ENCODE measurements at regions not wholly inside any gene's neighbourhood (a gene's known extent, or its start where the extent isn't known, plus 50 kb on each side); places are given as distances from the start of the nearest gene placed in this dataset.

DNA sequence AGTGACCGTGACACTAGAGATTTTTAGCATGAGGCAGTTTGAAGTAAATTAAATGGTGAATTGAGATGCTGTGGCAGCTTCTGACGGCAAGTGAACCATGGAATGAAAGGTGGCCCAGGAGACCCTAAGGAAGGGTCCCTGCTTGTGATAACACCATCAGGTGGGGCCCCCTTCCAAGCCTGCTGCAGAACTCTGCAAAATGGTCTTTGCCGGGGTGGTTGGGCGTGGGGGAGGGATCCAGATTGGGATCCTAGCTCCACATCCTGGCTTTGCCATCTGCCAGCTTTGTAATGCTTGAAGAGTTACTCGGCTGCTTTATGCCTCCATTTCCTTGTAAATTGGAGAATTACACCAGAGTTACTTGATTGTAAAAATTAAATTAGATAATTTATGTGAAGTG lies 222.6 kb upstream of the NFE2L3 start:
- no peaks in the 10 kb centered on the region for H3K36me3 ChIP-seq (ENCODE audit: insufficient read depth, low read length, poor library complexity, severe bottlenecking)
- TF ChIP-seq EZH2 (IDR thresholded peaks at IDR 0.05; ENCODE audit: borderline replicate concordance, low read depth, low read length, poor library complexity, severe bottlenecking), result no peak
- TF ChIP-seq, protein P1, sequence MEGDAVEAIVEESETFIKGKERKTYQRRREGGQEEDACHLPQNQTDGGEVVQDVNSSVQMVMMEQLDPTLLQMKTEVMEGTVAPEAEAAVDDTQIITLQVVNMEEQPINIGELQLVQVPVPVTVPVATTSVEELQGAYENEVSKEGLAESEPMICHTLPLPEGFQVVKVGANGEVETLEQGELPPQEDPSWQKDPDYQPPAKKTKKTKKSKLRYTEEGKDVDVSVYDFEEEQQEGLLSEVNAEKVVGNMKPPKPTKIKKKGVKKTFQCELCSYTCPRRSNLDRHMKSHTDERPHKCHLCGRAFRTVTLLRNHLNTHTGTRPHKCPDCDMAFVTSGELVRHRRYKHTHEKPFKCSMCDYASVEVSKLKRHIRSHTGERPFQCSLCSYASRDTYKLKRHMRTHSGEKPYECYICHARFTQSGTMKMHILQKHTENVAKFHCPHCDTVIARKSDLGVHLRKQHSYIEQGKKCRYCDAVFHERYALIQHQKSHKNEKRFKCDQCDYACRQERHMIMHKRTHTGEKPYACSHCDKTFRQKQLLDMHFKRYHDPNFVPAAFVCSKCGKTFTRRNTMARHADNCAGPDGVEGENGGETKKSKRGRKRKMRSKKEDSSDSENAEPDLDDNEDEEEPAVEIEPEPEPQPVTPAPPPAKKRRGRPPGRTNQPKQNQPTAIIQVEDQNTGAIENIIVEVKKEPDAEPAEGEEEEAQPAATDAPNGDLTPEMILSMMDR (conservative IDR thresholded peaks at IDR 0.05; ENCODE audit: low read depth, low read length), result no peak
- POLR2A ChIA-PET (ENCODE audit: low non-redundant PET), result no interaction called here
- intact Hi-C loops (cut with micrococcal nuclease; ENCODE audit: unreplicated experiment), result no loop called here
- H3K4me3 ChIP-seq (ENCODE audit: low read depth, low read length, poor library complexity, severe bottlenecking), result no peak overlapping the region
- no peak for DNase-seq (ENCODE audit: low spot score)
- no peak overlapping the region for H3K27ac ChIP-seq (ENCODE audit: low read depth, low read length, poor library complexity, severe bottlenecking)
- peaks cover 10% of the 10 kb centered on the region for H3K9me3 ChIP-seq (ENCODE audit: low read depth, low read length, poor library complexity, severe bottlenecking)
- H3K27me3 ChIP-seq (replicated peaks; ENCODE audit: insufficient read depth, low read depth, low read length, poor library complexity), result no peaks in the 10 kb centered on the region
- CTCF ChIA-PET, result no interaction called here
- peaks cover 40% of the 10 kb centered on the region for H3K4me1 ChIP-seq (ENCODE audit: insufficient read depth, low read length, poor library complexity, severe bottlenecking)
- BruUV-seq (replicated peaks), result no TSS peak

DNA sequence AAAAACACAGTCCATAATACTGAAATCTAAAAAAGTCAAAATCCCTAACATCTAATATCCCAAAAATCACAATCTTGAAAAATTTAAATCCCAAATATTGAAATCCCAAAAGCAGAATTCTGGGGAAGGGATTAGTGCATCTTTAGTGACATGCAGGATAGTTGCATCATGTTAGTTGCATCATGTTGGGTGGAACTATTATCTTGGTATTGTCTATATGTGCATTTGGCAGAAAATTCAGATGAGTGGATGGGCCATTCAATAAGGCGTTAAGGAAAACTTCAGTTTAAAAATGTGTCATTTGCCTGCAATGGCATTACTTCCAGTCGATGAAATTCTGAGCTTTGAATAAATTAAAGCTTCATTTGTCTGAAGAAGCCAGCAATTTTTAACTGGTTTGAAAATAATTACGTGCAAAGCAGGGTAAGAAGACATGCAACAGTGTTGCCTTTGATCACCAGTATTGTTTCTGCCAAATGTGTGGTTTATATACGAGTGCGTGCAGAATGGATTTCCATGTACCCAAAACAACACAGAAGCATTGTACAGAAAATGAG lies 221.4 kb upstream of the NFE2L3 start:
- DNase-seq (ENCODE audit: low spot score), result peak; percentile 67
- Histone ChIP-seq H3K9me3 (ENCODE audit: low read depth, low read length, poor library complexity, severe bottlenecking) (peaks cover 13% of the 10 kb centered on the region), H3K27me3 (replicated peaks; ENCODE audit: insufficient read depth, low read depth, low read length, poor library complexity) (no peaks in the 10 kb centered on the region), H3K36me3 (ENCODE audit: insufficient read depth, low read length, poor library complexity, severe bottlenecking) (no peaks in the 10 kb centered on the region), H3K27ac (ENCODE audit: low read depth, low read length, poor library complexity, severe bottlenecking) (peak overlapping the region; percentile 64), H3K4me1 (ENCODE audit: insufficient read depth, low read length, poor library complexity, severe bottlenecking) (peaks cover 40% of the 10 kb centered on the region), H3K4me3 (ENCODE audit: low read depth, low read length, poor library complexity, severe bottlenecking) (no peak overlapping the region)
- intact Hi-C loops (cut with micrococcal nuclease; ENCODE audit: unreplicated experiment), result no loop called here
- CTCF ChIA-PET, result no interaction called here
- no TSS peak for BruUV-seq (replicated peaks)
- TF ChIP-seq, protein P1 (conservative IDR thresholded peaks at IDR 0.05; ENCODE audit: low read depth, low read length), result no peak
- TF ChIP-seq EZH2 (IDR thresholded peaks at IDR 0.05; ENCODE audit: borderline replicate concordance, low read depth, low read length, poor library complexity, severe bottlenecking), result no peak
- POLR2A ChIA-PET (ENCODE audit: low non-redundant PET), result no interaction called here

DNA sequence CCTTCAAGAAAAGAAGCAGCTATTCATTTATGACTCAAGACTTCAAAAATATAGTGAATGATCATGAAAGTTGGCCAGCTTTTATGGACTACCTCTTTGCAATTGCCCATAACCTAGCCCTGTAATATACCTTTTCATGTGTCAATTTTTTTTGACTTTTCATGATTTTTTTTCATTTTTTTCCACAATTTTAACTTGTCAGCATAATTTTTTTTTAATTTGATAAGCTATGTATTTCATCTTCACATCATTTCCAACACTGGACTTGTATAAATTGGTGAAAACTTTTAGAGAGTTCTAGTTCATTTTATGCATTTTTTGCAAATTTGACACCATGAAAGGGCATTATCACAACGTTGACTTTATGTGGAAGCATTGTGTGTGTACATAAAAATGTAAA lies 220.8 kb upstream of the NFE2L3 start:
- POLR2A ChIA-PET (ENCODE audit: low non-redundant PET), result no interaction called here
- H3K9me3 ChIP-seq (ENCODE audit: low read depth, low read length, poor library complexity, severe bottlenecking), result peaks cover 14% of the 10 kb centered on the region
- CTCF ChIA-PET, result no interaction called here
- no peak overlapping the region for H3K27ac ChIP-seq (ENCODE audit: low read depth, low read length, poor library complexity, severe bottlenecking)
- BruUV-seq (replicated peaks), result no TSS peak
- no peak overlapping the region for H3K4me3 ChIP-seq (ENCODE audit: low read depth, low read length, poor library complexity, severe bottlenecking)
- no peaks in the 10 kb centered on the region for H3K36me3 ChIP-seq (ENCODE audit: insufficient read depth, low read length, poor library complexity, severe bottlenecking)
- H3K27me3 ChIP-seq (replicated peaks; ENCODE audit: insufficient read depth, low read depth, low read length, poor library complexity), result no peaks in the 10 kb centered on the region
- no peak for DNase-seq (ENCODE audit: low spot score)
- intact Hi-C loops (cut with micrococcal nuclease; ENCODE audit: unreplicated experiment), result no loop called here
- TF ChIP-seq, protein P1 (conservative IDR thresholded peaks at IDR 0.05; ENCODE audit: low read depth, low read length), result no peak
- TF ChIP-seq EZH2 (IDR thresholded peaks at IDR 0.05; ENCODE audit: borderline replicate concordance, low read depth, low read length, poor library complexity, severe bottlenecking), result no peak
- peaks cover 36% of the 10 kb centered on the region for H3K4me1 ChIP-seq (ENCODE audit: insufficient read depth, low read length, poor library complexity, severe bottlenecking)
